ENCODE measurements at regions not wholly inside any gene's neighbourhood (a gene's known extent, or its start where the extent isn't known, plus 50 kb on each side); places are given as distances from the start of the nearest gene placed in this dataset.

- no peak for TF ChIP-seq CTCF (IDR thresholded peaks at IDR 0.05; ENCODE audit: low read depth, low read length)
- DNase-seq (ENCODE audit: extremely low read depth, low read depth) = no peak
Observed at GRCh38 chr20:11030351-11030750, 356.6 kb upstream of the JAG1 start.

GRCh38 chr20:11031300-11031699, 357.5 kb upstream of the JAG1 start:
- TF ChIP-seq CTCF (IDR thresholded peaks at IDR 0.05; ENCODE audit: low read depth, low read length) = no peak
- DNase-seq (ENCODE audit: extremely low read depth, low read depth) = no peak

DNA sequence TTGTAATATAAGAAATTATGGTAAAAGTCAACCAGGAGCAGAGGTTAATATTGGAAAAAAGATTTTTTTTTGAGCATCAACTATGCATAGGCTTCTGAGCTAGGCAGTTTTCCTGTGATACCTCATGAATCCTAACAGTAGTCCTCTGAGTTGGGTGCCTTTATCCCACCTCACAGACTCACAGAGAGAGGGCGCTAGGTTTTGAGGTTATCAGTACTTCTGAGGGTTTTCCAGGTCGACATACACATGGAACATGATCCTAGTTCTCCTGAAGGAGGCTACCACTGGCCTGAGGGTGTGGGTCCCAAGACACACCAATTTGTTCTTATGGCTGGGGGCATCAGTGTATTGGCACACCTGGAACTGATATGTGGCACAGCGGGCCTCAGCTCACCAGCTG, 358.8 kb upstream of the JAG1 start:
- no peak for DNase-seq (ENCODE audit: extremely low read depth, low read depth)
- no peak for TF ChIP-seq CTCF (IDR thresholded peaks at IDR 0.05; ENCODE audit: low read depth, low read length)

GRCh38 chr20:11034025-11034424, 360.2 kb upstream of the JAG1 start:
- no peak for DNase-seq (ENCODE audit: extremely low read depth, low read depth)
- TF ChIP-seq CTCF (IDR thresholded peaks at IDR 0.05; ENCODE audit: low read depth, low read length) = no peak

DNA sequence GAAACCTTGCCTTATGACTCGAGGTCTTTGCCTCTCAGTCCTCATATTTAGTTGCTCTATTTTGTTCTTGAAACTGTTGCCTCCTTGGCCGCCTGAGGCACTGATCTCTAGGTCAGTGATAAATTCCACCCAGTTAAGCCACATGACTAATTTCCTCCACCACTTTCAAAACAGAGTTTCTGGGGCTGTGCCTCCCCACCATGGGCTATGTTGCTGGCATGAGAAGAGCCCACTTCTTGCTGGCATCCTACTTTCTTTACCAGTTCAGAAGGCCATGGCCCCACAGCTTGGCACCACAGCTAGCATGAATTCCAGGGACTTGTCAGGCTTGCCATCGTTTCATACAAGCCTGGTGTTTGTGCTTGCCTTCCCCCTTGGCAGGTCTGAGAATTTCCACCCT, 361.4 kb upstream of the JAG1 start:
- no peak for DNase-seq (ENCODE audit: extremely low read depth, low read depth)
- no peak for TF ChIP-seq CTCF (IDR thresholded peaks at IDR 0.05; ENCODE audit: low read depth, low read length)

DNA sequence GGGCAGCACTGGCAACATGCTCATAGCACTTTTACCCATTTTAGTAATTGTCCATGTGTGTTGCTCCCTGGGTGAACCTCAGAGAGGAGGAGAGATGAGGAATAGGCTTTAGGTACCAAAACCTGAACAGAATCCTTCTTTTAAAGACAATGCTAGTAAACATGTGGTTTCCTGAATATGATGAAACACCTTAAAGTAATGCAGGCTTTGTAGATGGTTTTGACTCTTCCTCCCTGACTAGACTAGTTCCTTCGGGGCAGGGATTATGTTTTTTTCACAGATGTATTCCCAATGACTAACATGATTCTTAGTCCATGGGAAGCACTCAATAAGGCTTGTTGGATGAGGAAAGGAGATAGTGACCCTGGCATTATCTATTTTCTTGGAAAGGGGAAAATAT, 367.6 kb upstream of the JAG1 start:
- TF ChIP-seq CTCF (IDR thresholded peaks at IDR 0.05; ENCODE audit: low read depth, low read length) = no peak
- DNase-seq (ENCODE audit: extremely low read depth, low read depth) = no peak

DNA sequence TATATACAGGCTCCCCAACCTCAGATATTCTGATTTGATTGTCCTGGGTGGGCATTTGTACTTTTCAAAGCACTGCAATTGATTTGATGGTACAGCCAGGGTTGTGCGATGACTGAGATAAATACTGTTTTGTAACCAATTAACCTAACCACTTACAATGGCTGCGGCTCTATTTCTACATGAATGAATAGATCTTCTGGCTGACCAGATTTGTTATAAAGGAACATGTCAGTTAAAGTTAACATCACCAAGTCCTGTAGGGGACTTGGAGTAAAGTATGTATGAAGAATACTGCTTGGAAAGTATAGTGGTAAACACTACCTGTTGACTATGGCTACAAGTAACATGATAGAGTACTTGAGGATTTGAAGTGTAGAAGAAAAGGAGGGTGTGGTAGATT, 369.2 kb upstream of the JAG1 start:
- no peak for TF ChIP-seq CTCF (IDR thresholded peaks at IDR 0.05; ENCODE audit: low read depth, low read length)
- no peak for DNase-seq (ENCODE audit: extremely low read depth, low read depth)
